IPS-18c (cell line): ENCODE measurements at regions not wholly inside any gene's neighbourhood (a gene's known extent, or its start where the extent isn't known, plus 50 kb on each side); places are given as distances from the start of the nearest gene placed in this dataset.
"Not testable (repeated sequence)": the region's sequence is repeated elsewhere in the genome, so short reads cannot be mapped to it uniquely, and the experiment has no call there.

Experiments used
- H3K4me3 ChIP-seq: 2 replicates; pipeline ENCODE4 v1.7.0; 2013; ENCODE audit warnings: low read depth, mild to moderate bottlenecking, low read length, moderate library complexity; ENCODE audit not compliant: insufficient read depth
- H3K9me3 ChIP-seq: one replicate; pipeline ENCODE4 v1.6.1; 2013; ENCODE audit warnings: mild to moderate bottlenecking, low read length, moderate library complexity; ENCODE audit not compliant: control insufficient read depth, insufficient read depth

- Histone ChIP-seq H3K9me3 (no peaks in the 10 kb centered on the region), H3K4me3 (no peak overlapping the region)
Measured at GRCh38 chr10:33627611-33628010, 293.1 kb upstream of the NRP1 start.

GRCh38 chr10:33626798-33627466 is 292.5 kb upstream of the NRP1 start:
- H3K9me3 ChIP-seq, result no peaks in the 10 kb centered on the region

GRCh38 chr10:33623669-33624068 is 289.2 kb upstream of the NRP1 start:
- no peak overlapping the region for H3K4me3 ChIP-seq
- peaks cover 2% of the 10 kb centered on the region for H3K9me3 ChIP-seq

More at GRCh38 chr10:33626798-33627466, 292.5 kb upstream of the NRP1 start:
- no peak overlapping the region for H3K4me3 ChIP-seq

- H3K4me3 ChIP-seq, result no peak overlapping the region
- peaks cover 2% of the 10 kb centered on the region for H3K9me3 ChIP-seq
Measured at GRCh38 chr10:33621101-33621500, 286.6 kb upstream of the NRP1 start.

GRCh38 chr10:33618196-33618595 is 283.7 kb upstream of the NRP1 start:
- no peak overlapping the region for H3K4me3 ChIP-seq

GRCh38 chr10:33617381-33618080 is 283.1 kb upstream of the NRP1 start:
- no peak overlapping the region for H3K4me3 ChIP-seq

More at GRCh38 chr10:33618196-33618595, 283.7 kb upstream of the NRP1 start:
- peaks cover 2% of the 10 kb centered on the region for H3K9me3 ChIP-seq

GRCh38 chr10:33616956-33617355 is 282.5 kb upstream of the NRP1 start:
- Histone ChIP-seq H3K9me3 (peaks cover 2% of the 10 kb centered on the region), H3K4me3 (no peak overlapping the region)

More at GRCh38 chr10:33617381-33618080, 283.1 kb upstream of the NRP1 start:
- peaks cover 2% of the 10 kb centered on the region for H3K9me3 ChIP-seq

- no peaks in the 10 kb centered on the region for H3K9me3 ChIP-seq
- H3K4me3 ChIP-seq, result no peak overlapping the region
Measured at GRCh38 chr10:33612551-33612950, 278.1 kb upstream of the NRP1 start.

GRCh38 chr10:33612116-33612515 is 277.6 kb upstream of the NRP1 start:
- Histone ChIP-seq H3K4me3 (no peak overlapping the region), H3K9me3 (no peaks in the 10 kb centered on the region)

GRCh38 chr10:33611423-33611822 is 277.0 kb upstream of the NRP1 start:
- no peak overlapping the region for H3K4me3 ChIP-seq
- H3K9me3 ChIP-seq, result no peaks in the 10 kb centered on the region

- H3K9me3 ChIP-seq, result no peaks in the 10 kb centered on the region
- H3K4me3 ChIP-seq, result no peak overlapping the region
Measured at GRCh38 chr10:33609546-33609945, 275.1 kb upstream of the NRP1 start.

- no peaks in the 10 kb centered on the region for H3K9me3 ChIP-seq
- H3K4me3 ChIP-seq, result no peak overlapping the region
Measured at GRCh38 chr10:33602278-33602677, 267.8 kb upstream of the NRP1 start.

- no peaks in the 10 kb centered on the region for H3K9me3 ChIP-seq
- no peak overlapping the region for H3K4me3 ChIP-seq
Measured at GRCh38 chr10:33600381-33600780, 265.9 kb upstream of the NRP1 start.

GRCh38 chr10:33596422-33596821 is 262.0 kb upstream of the NRP1 start:
- no peaks in the 10 kb centered on the region for H3K9me3 ChIP-seq
- no peak overlapping the region for H3K4me3 ChIP-seq

- no peaks in the 10 kb centered on the region for H3K9me3 ChIP-seq
Measured at GRCh38 chr10:33594475-33594874, 260.0 kb upstream of the NRP1 start.

GRCh38 chr10:33588974-33589600 is 254.6 kb upstream of the NRP1 start:
- Histone ChIP-seq H3K4me3 (no peak overlapping the region), H3K9me3 (no peaks in the 10 kb centered on the region)

More at GRCh38 chr10:33594475-33594874, 260.0 kb upstream of the NRP1 start:
- no peak overlapping the region for H3K4me3 ChIP-seq

GRCh38 chr10:33584596-33584995 is 250.1 kb upstream of the NRP1 start:
- H3K9me3 ChIP-seq, H3K4me3 ChIP-seq: not testable (repeated sequence)

- H3K9me3 ChIP-seq, result no peaks in the 10 kb centered on the region
- no peak overlapping the region for H3K4me3 ChIP-seq
Measured at GRCh38 chr10:33579996-33580395, 245.5 kb upstream of the NRP1 start.
